ENCODE measurements at regions not wholly inside any gene's neighbourhood (a gene's known extent, or its start where the extent isn't known, plus 50 kb on each side); places are given as distances from the start of the nearest gene placed in this dataset.

DNA sequence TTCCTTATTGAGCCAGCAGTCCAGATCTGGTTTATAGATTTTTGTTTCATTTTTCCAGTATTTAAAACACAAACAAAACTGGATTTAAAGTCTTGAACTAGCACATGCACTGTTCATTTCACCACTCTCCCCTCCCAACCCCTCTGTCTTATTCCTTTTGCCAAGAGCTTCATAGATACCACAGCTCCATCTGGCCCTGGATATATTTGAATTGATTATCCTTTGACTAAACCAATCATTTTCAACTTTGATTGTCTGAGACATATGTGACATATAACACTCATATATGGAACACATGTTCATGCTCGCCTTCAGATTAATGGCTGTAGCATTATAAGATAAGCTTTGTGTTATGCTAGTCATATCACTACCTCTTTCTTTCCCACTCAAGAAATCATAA lies 376.6 kb upstream of the NAALADL2 start:
- TF ChIP-seq, protein P1, sequence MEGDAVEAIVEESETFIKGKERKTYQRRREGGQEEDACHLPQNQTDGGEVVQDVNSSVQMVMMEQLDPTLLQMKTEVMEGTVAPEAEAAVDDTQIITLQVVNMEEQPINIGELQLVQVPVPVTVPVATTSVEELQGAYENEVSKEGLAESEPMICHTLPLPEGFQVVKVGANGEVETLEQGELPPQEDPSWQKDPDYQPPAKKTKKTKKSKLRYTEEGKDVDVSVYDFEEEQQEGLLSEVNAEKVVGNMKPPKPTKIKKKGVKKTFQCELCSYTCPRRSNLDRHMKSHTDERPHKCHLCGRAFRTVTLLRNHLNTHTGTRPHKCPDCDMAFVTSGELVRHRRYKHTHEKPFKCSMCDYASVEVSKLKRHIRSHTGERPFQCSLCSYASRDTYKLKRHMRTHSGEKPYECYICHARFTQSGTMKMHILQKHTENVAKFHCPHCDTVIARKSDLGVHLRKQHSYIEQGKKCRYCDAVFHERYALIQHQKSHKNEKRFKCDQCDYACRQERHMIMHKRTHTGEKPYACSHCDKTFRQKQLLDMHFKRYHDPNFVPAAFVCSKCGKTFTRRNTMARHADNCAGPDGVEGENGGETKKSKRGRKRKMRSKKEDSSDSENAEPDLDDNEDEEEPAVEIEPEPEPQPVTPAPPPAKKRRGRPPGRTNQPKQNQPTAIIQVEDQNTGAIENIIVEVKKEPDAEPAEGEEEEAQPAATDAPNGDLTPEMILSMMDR (IDR thresholded peaks at IDR 0.05; ENCODE audit: insufficient read depth, low read length, poor library complexity, severe bottlenecking) = no peak
- TF ChIP-seq EZH2phosphoT487 (conservative IDR thresholded peaks at IDR 0.05; ENCODE audit: low read length) = no peak
